ENCODE measurements at regions not wholly inside any gene's neighbourhood (a gene's known extent, or its start where the extent isn't known, plus 50 kb on each side); places are given as distances from the start of the nearest gene placed in this dataset.

DNA sequence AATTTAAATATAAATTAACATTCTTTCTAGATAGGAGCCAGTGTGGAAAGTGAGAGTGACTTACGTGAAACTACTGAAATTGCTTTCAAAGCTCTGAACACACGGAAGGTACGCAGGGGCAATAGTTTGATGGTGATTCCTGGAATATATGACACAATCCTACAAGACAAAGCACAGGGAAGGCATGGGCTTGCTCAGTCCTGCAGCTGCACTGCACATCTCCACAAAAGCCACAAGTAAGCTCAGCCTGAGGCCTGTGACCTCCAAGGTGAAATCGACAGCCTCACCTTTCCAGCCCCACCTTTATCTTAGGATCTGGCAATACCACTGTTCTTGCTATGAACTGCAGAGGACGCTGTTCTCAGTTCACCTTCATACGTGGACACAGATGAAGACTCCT, 109.3 kb upstream of the SCN10A start:
- no peak overlapping the region for H3K4me3 ChIP-seq (ENCODE audit: low read depth in 2 of 2, low read length in 2 of 2)
- H3K9me3 ChIP-seq (ENCODE audit: control insufficient read depth, insufficient read depth, low read depth, low read length): no peaks in the 10 kb centered on the region
- no peak for ATAC-seq
- POLR2A ChIA-PET: no interaction called here
- CTCF ChIA-PET: no interaction called here
- no TSS peak for BruUV-seq (replicated peaks)
- intact Hi-C loops (cut with micrococcal nuclease; ENCODE audit: unreplicated experiment): no loop called here
- no peak for DNase-seq (ENCODE audit: low read depth, low spot score)
- no peak overlapping the region for H3K27ac ChIP-seq (ENCODE audit: low read length)
- in situ Hi-C loops (cut with HindIII; ENCODE audit: low pct_unique_long_range_greater_than_20kb, low sequenced_read_pairs): no loop called here
- no peaks in the 10 kb centered on the region for H3K4me1 ChIP-seq (ENCODE audit: control insufficient read depth, insufficient read depth, low read length)
- TF ChIP-seq SIN3A (IDR thresholded peaks at IDR 0.05; ENCODE audit: borderline replicate concordance, insufficient read depth, low read depth, low read length): no peak
- TF ChIP-seq, protein P1, sequence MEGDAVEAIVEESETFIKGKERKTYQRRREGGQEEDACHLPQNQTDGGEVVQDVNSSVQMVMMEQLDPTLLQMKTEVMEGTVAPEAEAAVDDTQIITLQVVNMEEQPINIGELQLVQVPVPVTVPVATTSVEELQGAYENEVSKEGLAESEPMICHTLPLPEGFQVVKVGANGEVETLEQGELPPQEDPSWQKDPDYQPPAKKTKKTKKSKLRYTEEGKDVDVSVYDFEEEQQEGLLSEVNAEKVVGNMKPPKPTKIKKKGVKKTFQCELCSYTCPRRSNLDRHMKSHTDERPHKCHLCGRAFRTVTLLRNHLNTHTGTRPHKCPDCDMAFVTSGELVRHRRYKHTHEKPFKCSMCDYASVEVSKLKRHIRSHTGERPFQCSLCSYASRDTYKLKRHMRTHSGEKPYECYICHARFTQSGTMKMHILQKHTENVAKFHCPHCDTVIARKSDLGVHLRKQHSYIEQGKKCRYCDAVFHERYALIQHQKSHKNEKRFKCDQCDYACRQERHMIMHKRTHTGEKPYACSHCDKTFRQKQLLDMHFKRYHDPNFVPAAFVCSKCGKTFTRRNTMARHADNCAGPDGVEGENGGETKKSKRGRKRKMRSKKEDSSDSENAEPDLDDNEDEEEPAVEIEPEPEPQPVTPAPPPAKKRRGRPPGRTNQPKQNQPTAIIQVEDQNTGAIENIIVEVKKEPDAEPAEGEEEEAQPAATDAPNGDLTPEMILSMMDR (IDR thresholded peaks at IDR 0.05): no peak
- TF ChIP-seq, protein P2, sequence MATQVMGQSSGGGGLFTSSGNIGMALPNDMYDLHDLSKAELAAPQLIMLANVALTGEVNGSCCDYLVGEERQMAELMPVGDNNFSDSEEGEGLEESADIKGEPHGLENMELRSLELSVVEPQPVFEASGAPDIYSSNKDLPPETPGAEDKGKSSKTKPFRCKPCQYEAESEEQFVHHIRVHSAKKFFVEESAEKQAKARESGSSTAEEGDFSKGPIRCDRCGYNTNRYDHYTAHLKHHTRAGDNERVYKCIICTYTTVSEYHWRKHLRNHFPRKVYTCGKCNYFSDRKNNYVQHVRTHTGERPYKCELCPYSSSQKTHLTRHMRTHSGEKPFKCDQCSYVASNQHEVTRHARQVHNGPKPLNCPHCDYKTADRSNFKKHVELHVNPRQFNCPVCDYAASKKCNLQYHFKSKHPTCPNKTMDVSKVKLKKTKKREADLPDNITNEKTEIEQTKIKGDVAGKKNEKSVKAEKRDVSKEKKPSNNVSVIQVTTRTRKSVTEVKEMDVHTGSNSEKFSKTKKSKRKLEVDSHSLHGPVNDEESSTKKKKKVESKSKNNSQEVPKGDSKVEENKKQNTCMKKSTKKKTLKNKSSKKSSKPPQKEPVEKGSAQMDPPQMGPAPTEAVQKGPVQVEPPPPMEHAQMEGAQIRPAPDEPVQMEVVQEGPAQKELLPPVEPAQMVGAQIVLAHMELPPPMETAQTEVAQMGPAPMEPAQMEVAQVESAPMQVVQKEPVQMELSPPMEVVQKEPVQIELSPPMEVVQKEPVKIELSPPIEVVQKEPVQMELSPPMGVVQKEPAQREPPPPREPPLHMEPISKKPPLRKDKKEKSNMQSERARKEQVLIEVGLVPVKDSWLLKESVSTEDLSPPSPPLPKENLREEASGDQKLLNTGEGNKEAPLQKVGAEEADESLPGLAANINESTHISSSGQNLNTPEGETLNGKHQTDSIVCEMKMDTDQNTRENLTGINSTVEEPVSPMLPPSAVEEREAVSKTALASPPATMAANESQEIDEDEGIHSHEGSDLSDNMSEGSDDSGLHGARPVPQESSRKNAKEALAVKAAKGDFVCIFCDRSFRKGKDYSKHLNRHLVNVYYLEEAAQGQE (IDR thresholded peaks at IDR 0.05; ENCODE audit: insufficient read depth in 1 of 2, low read depth in 2 of 2, low read length in 1 of 2): no peak
- TF ChIP-seq POLR2AphosphoS5 (IDR thresholded peaks at IDR 0.05; ENCODE audit: low read depth, low read length): no peak
- TF ChIP-seq TCF7L2 (IDR thresholded peaks at IDR 0.05; ENCODE audit: low read depth, low read length): no peak
- no peaks in the 10 kb centered on the region; the same call in 1 of the 2 replicates for H3K36me3 ChIP-seq (ENCODE audit: control insufficient read depth, insufficient read depth, low read length)
- H3K27me3 ChIP-seq (ENCODE audit: control insufficient read depth, insufficient read depth, low read length): no peaks in the 10 kb centered on the region

DNA sequence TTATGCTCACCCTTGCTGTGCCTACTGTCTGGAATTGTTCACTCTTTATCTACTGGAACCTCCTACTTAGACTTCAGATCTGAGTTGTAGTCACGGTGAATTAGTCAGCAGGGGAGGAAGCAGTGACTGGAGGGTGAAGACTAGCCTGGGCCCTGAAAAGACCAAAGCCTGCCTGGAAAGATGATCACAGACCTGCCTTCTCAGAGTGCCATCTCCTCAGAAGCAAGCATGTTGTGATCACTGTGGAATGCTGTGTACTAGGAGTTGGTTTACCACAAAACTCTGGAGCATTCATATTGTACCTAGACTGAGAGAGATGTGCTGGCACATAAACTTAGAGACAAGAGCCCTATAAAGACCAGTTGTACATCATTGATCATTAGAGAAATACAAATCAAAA, 100.7 kb upstream of the SCN10A start:
- ChIA-PET CTCF (no interaction called here), POLR2A (no interaction called here)
- no peaks in the 10 kb centered on the region for H3K36me3 ChIP-seq (ENCODE audit: control insufficient read depth, insufficient read depth, low read length)
- no peaks in the 10 kb centered on the region for H3K27me3 ChIP-seq (ENCODE audit: control insufficient read depth, insufficient read depth, low read length)
- in situ Hi-C loops (cut with HindIII; ENCODE audit: low pct_unique_long_range_greater_than_20kb, low sequenced_read_pairs): no loop called here
- no peaks in the 10 kb centered on the region for H3K9me3 ChIP-seq (ENCODE audit: control insufficient read depth, insufficient read depth, low read depth, low read length)
- TF ChIP-seq, protein P2 (IDR thresholded peaks at IDR 0.05; ENCODE audit: insufficient read depth in 1 of 2, low read depth in 2 of 2, low read length in 1 of 2): no peak
- no peak for TF ChIP-seq POLR2AphosphoS5 (IDR thresholded peaks at IDR 0.05; ENCODE audit: low read depth, low read length)
- TF ChIP-seq SIN3A (IDR thresholded peaks at IDR 0.05; ENCODE audit: borderline replicate concordance, insufficient read depth, low read depth, low read length): no peak
- no peak for TF ChIP-seq TCF7L2 (IDR thresholded peaks at IDR 0.05; ENCODE audit: low read depth, low read length)
- TF ChIP-seq, protein P1 (IDR thresholded peaks at IDR 0.05): no peak
- intact Hi-C loops (cut with micrococcal nuclease; ENCODE audit: unreplicated experiment): no loop called here
- no peak overlapping the region for H3K4me3 ChIP-seq (ENCODE audit: low read depth in 2 of 2, low read length in 2 of 2)
- BruUV-seq (replicated peaks): no TSS peak
- H3K4me1 ChIP-seq (ENCODE audit: control insufficient read depth, insufficient read depth, low read length): no peaks in the 10 kb centered on the region
- no peak overlapping the region for H3K27ac ChIP-seq (ENCODE audit: low read length)
- DNase-seq (ENCODE audit: low read depth, low spot score) (no peak), ATAC-seq (no peak)
